Activated naive CD8-positive, alpha-beta T cell treated with anti-CD3 and anti-CD28 coated beads, Interleukin-2, amount 50 U/mL, for 24 hours (primary cell): ENCODE measurements at regions not wholly inside any gene's neighbourhood (a gene's known extent, or its start where the extent isn't known, plus 50 kb on each side); places are given as distances from the start of the nearest gene placed in this dataset.

Experiments
- ATAC-seq: fragments of 150-1000 bp; cut with Tn5 transposase; one replicate; pipeline ENCODE4 v1.10.0; 2021
- DNase-seq: peaks from one replicate; pipeline ENCODE4 v3.0.0; 2021
- H3K27ac Mint-ChIP-seq: one replicate; pipeline ENCODE4 v1.8.0; 2021; ENCODE audit warnings: mild to moderate bottlenecking, mixed read lengths
- H3K27me3 Mint-ChIP-seq: one replicate; pipeline ENCODE4 v1.8.0; 2021; ENCODE audit warnings: mixed read lengths
- H3K36me3 Mint-ChIP-seq: one replicate; pipeline ENCODE4 v1.8.0; 2021; ENCODE audit warnings: low read depth, mixed read lengths
- H3K4me1 Mint-ChIP-seq: one replicate; pipeline ENCODE4 v1.8.0; 2021; ENCODE audit warnings: mixed read lengths
- H3K4me3 Mint-ChIP-seq: one replicate; pipeline ENCODE4 v1.8.0; 2021; ENCODE audit warnings: mild to moderate bottlenecking, moderate library complexity, mixed read lengths
- H3K9me3 Mint-ChIP-seq: one replicate; pipeline ENCODE4 v1.8.0; 2021; ENCODE audit warnings: mixed read lengths

GRCh38 chr22:27424319-27424718, 377.2 kb downstream of the MN1 start:
- DNase-seq (no peak), ATAC-seq (no peak)
- Mint-ChIP-seq H3K36me3 (no peaks in the 10 kb centered on the region), H3K27ac (no peak overlapping the region), H3K27me3 (peaks cover 23% of the 10 kb centered on the region), H3K9me3 (peaks cover 5% of the 10 kb centered on the region), H3K4me3 (no peak overlapping the region), H3K4me1 (no peaks in the 10 kb centered on the region)

- H3K4me3 Mint-ChIP-seq, result no peak overlapping the region
- H3K4me1 Mint-ChIP-seq, result no peaks in the 10 kb centered on the region
- no peak for ATAC-seq
- no peak overlapping the region for H3K27ac Mint-ChIP-seq
- no peak for DNase-seq
- H3K9me3 Mint-ChIP-seq, result peaks cover 9% of the 10 kb centered on the region
- H3K27me3 Mint-ChIP-seq, result peaks cover 4% of the 10 kb centered on the region
- no peaks in the 10 kb centered on the region for H3K36me3 Mint-ChIP-seq
Observed at GRCh38 chr22:27429476-27429875, 372.1 kb downstream of the MN1 start.

DNA sequence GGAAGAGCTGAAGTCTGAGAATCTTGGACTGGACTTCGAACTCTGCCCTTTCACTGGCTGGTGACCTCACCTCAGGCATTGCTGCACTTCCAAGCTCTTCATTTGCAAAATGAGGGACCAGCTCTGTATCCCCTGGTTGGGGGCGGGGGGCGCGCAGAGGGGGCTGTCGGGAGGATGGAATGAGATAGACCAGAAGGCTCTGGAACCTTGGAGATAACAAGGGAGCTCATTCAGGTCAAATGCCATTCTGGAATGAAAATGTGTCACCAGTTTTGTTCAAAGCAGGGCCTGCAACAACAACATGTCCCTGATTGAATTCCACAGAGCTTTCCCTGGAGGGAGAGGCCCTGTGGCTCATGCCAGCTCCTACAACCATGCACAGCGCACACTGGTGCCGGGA, 370.5 kb downstream of the MN1 start:
- no peak for ATAC-seq
- no peak for DNase-seq
- H3K27ac Mint-ChIP-seq, result no peak overlapping the region
- H3K9me3 Mint-ChIP-seq, result peaks cover 9% of the 10 kb centered on the region
- no peak overlapping the region for H3K4me3 Mint-ChIP-seq
- H3K36me3 Mint-ChIP-seq, result no peaks in the 10 kb centered on the region
- H3K27me3 Mint-ChIP-seq, result peaks cover 6% of the 10 kb centered on the region
- no peaks in the 10 kb centered on the region for H3K4me1 Mint-ChIP-seq

GRCh38 chr22:27431896-27432295, 369.7 kb downstream of the MN1 start:
- Mint-ChIP-seq H3K4me1 (no peaks in the 10 kb centered on the region), H3K9me3 (peaks cover 9% of the 10 kb centered on the region), H3K4me3 (no peak overlapping the region), H3K27ac (no peak overlapping the region), H3K27me3 (peaks cover 6% of the 10 kb centered on the region), H3K36me3 (no peaks in the 10 kb centered on the region)
- ATAC-seq (no peak), DNase-seq (no peak)

GRCh38 chr22:27433099-27433498, 368.5 kb downstream of the MN1 start:
- H3K4me3 Mint-ChIP-seq, result no peak overlapping the region
- H3K36me3 Mint-ChIP-seq, result no peaks in the 10 kb centered on the region
- H3K4me1 Mint-ChIP-seq, result no peaks in the 10 kb centered on the region
- DNase-seq (no peak), ATAC-seq (no peak)
- H3K27me3 Mint-ChIP-seq, result peaks cover 3% of the 10 kb centered on the region
- peaks cover 4% of the 10 kb centered on the region for H3K9me3 Mint-ChIP-seq
- no peak overlapping the region for H3K27ac Mint-ChIP-seq

GRCh38 chr22:27433585-27434190, 367.9 kb downstream of the MN1 start:
- H3K4me3 Mint-ChIP-seq, result no peak overlapping the region
- no peak for DNase-seq
- H3K36me3 Mint-ChIP-seq, result no peaks in the 10 kb centered on the region
- peaks cover 4% of the 10 kb centered on the region for H3K9me3 Mint-ChIP-seq
- H3K27me3 Mint-ChIP-seq, result peaks cover 4% of the 10 kb centered on the region
- H3K4me1 Mint-ChIP-seq, result no peaks in the 10 kb centered on the region
- no peak overlapping the region for H3K27ac Mint-ChIP-seq
- no peak for ATAC-seq

DNA sequence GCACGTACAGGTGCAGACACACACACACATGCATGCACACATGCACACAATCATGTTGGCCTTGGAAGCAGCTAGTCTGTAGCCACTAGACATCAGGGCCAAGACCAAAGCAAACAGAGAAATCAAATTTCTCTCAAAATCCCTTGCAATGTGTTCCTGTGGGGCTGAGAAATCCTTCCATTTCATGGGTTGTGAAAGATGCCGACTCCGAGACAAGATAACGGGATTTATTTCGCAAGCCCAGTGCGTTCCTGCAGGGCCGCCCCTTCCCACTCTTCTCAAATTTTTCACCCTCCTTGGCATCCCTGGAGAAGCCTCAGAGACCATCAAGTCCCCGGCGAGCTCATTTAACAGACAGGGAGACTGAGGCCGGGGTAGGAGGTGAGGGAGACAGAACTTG, 366.7 kb downstream of the MN1 start:
- H3K27me3 Mint-ChIP-seq, result peaks cover 5% of the 10 kb centered on the region
- no peak overlapping the region for H3K27ac Mint-ChIP-seq
- peaks cover 4% of the 10 kb centered on the region for H3K9me3 Mint-ChIP-seq
- H3K4me1 Mint-ChIP-seq, result no peaks in the 10 kb centered on the region
- no peak overlapping the region for H3K4me3 Mint-ChIP-seq
- ATAC-seq, result no peak
- no peaks in the 10 kb centered on the region for H3K36me3 Mint-ChIP-seq
- no peak for DNase-seq

DNA sequence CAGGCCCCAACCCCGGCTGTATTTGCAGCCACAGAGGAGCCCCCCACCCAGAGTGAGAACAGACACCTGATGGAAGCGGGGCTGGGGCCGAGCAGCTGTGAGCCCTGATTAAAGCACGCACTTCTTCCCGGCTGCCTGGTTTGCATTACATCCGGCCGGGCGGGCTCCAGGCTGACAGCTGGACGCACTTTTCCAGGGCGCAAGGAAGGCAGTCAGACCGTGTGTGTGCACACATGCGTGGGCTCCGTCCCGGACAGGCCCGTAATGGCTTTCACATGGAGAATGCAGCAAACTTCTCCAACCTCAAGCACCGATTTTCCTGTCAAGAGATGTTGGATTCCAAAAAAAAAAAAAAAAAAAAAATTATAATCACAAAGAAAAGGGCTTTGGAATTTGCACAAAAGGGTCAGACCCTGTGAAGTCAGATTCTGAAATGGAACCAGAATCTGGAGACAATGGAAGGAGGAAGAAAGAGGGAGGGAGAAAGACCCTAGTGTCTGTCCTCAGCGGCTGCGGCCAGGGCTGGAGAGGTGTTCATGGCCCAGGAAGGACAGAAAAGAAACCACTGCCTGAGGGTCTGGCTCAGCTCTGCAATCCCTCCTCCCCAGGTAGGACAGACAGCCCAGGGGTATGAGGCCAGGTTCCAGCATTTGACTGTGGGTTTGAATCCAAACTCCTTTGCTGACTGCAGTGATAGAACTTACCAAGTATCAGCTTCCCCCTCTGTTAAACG, 365.5 kb downstream of the MN1 start:
- no peak for DNase-seq
- Mint-ChIP-seq H3K9me3 (no peaks in the 10 kb centered on the region), H3K27me3 (peaks cover 5% of the 10 kb centered on the region), H3K4me1 (no peaks in the 10 kb centered on the region), H3K4me3 (no peak overlapping the region), H3K27ac (no peak overlapping the region), H3K36me3 (no peaks in the 10 kb centered on the region)
- no peak for ATAC-seq

GRCh38 chr22:27436591-27436990, 365.0 kb downstream of the MN1 start:
- no peak for ATAC-seq
- H3K9me3 Mint-ChIP-seq, result no peaks in the 10 kb centered on the region
- no peak overlapping the region for H3K27ac Mint-ChIP-seq
- no peaks in the 10 kb centered on the region for H3K4me1 Mint-ChIP-seq
- H3K27me3 Mint-ChIP-seq, result peaks cover 7% of the 10 kb centered on the region
- no peak for DNase-seq
- no peaks in the 10 kb centered on the region for H3K36me3 Mint-ChIP-seq
- H3K4me3 Mint-ChIP-seq, result no peak overlapping the region

DNA sequence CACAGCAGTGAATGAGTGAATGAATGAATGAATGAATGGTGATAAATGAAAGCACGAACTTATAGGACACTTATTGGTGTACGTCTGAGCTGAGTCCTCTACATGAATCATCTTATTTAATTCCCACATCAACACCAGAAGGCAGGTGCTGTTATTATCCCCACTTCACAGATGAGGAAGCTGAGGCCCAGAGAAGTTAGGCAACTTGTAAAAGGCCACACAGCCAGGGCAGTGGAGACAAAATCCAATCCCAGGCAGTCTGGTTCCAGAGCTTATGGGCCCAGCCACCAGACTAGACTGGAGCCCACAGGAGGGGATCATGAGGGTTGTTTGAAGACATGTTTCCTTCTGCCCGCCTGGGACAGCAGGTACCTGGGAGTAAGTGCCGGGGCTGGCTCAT, 364.0 kb downstream of the MN1 start:
- H3K36me3 Mint-ChIP-seq, result no peaks in the 10 kb centered on the region
- no peak overlapping the region for H3K4me3 Mint-ChIP-seq
- no peaks in the 10 kb centered on the region for H3K9me3 Mint-ChIP-seq
- peaks cover 7% of the 10 kb centered on the region for H3K27me3 Mint-ChIP-seq
- no peak overlapping the region for H3K27ac Mint-ChIP-seq
- H3K4me1 Mint-ChIP-seq, result no peaks in the 10 kb centered on the region
- DNase-seq (no peak), ATAC-seq (no peak)

GRCh38 chr22:27438271-27438980, 363.1 kb downstream of the MN1 start:
- Mint-ChIP-seq H3K27me3 (peaks cover 7% of the 10 kb centered on the region), H3K27ac (no peak overlapping the region), H3K36me3 (no peaks in the 10 kb centered on the region), H3K4me1 (no peaks in the 10 kb centered on the region), H3K4me3 (no peak overlapping the region), H3K9me3 (no peaks in the 10 kb centered on the region)
- no peak for ATAC-seq
- no peak for DNase-seq

GRCh38 chr22:27439131-27439530, 362.4 kb downstream of the MN1 start:
- no peak overlapping the region for H3K4me3 Mint-ChIP-seq
- H3K36me3 Mint-ChIP-seq, result no peaks in the 10 kb centered on the region
- no peaks in the 10 kb centered on the region for H3K4me1 Mint-ChIP-seq
- peaks cover 7% of the 10 kb centered on the region for H3K27me3 Mint-ChIP-seq
- DNase-seq (no peak), ATAC-seq (no peak)
- H3K27ac Mint-ChIP-seq, result no peak overlapping the region
- H3K9me3 Mint-ChIP-seq, result no peaks in the 10 kb centered on the region

GRCh38 chr22:27440304-27440865, 361.2 kb downstream of the MN1 start:
- H3K4me1 Mint-ChIP-seq, result no peaks in the 10 kb centered on the region
- no peak overlapping the region for H3K4me3 Mint-ChIP-seq
- H3K9me3 Mint-ChIP-seq, result no peaks in the 10 kb centered on the region
- ATAC-seq, result no peak
- H3K27me3 Mint-ChIP-seq, result peaks cover 6% of the 10 kb centered on the region
- no peak for DNase-seq
- H3K36me3 Mint-ChIP-seq, result no peaks in the 10 kb centered on the region
- H3K27ac Mint-ChIP-seq, result no peak overlapping the region

DNA sequence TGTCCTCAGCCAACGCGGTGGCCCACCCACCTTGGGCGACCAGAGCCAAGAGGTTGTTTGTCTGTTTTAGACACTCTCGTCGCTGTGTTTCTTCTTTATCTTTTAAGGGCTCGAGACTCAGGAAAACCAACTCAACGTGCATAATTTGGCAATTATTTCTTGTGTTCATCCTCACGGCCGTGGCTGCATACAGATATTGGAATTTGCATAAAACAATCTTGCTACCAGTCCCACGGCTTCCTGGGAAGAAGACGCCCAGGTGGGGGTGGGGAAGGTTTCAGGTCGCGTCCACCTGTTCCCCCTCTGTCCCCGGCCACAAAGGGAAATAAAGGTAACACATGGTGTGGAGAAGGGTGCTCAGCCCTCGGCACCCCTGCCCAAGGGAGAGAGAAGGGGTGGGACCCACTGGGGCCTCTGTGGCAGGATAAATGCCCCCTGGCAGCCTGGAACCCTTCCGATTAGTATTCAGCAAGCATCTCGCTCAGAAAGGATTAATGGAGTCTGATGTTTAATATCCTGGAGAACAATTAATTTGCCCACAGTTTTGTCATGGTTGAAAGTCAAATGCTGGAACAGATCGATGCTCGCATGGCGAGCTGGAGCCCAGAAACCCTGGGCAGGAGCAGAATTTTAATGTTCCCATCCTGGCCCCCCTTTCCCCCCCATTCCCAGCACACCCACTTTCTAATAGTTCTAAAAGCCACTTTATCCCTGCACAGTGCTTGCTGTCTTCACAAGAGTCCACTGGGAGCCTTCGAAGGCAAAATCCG, 359.7 kb downstream of the MN1 start:
- Mint-ChIP-seq H3K9me3 (no peaks in the 10 kb centered on the region), H3K27me3 (peaks cover 4% of the 10 kb centered on the region), H3K27ac (no peak overlapping the region), H3K4me1 (no peaks in the 10 kb centered on the region), H3K4me3 (no peak overlapping the region), H3K36me3 (no peaks in the 10 kb centered on the region)
- ATAC-seq, result no peak
- no peak for DNase-seq
